K562 (cell line): ENCODE measurements at regions not wholly inside any gene's neighbourhood (a gene's known extent, or its start where the extent isn't known, plus 50 kb on each side); places are given as distances from the start of the nearest gene placed in this dataset.

Experiments
- CHD4 ChIP-seq: fragments of 200-600 bp; sonication (generic); IDR thresholded peaks from 3 replicates; pipeline ENCODE4 v1.6.1; 2012; ENCODE audit warnings: low read depth, mild to moderate bottlenecking, mixed read lengths, low read length, inconsistent platforms; ENCODE audit not compliant: insufficient read depth, insufficient replicate concordance, poor library complexity, severe bottlenecking
- CSDE1 ChIP-seq, 2 experiments: fragments of 450-650 bp; IDR thresholded peaks; 2 replicates each; pipeline ENCODE4 v1.6.1; 2016; ENCODE audit warnings: mild to moderate bottlenecking in 1 of 2
- FOSL1 ChIP-seq: fragments of 200-800 bp; sonication (Bioruptor generic); conservative IDR thresholded peaks from 2 replicates; pipeline ENCODE4 v1.6.1; 2016; ENCODE audit warnings: missing genetic modification characterization, missing compliant biosample characterization
- KDM5B ChIP-seq: fragments of 200-600 bp; sonication (generic); IDR thresholded peaks from 2 replicates; pipeline ENCODE4 v1.6.1; 2012; ENCODE audit warnings: low read depth, mild to moderate bottlenecking, moderate library complexity, low read length, control low read depth, inconsistent platforms; ENCODE audit not compliant: insufficient replicate concordance
- NR1H2 ChIP-seq: sonication (generic); formaldehyde crosslinking; IDR thresholded peaks from 2 replicates; pipeline ENCODE4 v1.4.0; 2020; ENCODE audit warnings: mild to moderate bottlenecking, missing genetic modification reagents
- RAD51 ChIP-seq: fragments of 450-650 bp; IDR thresholded peaks from 2 replicates; pipeline ENCODE4 v1.7.1; 2016; ENCODE audit warnings: low read depth, mild to moderate bottlenecking, borderline replicate concordance
- RBM34 ChIP-seq: fragments of 200-400 bp; formaldehyde crosslinking; IDR thresholded peaks from 2 replicates; pipeline ENCODE4 v1.6.1; 2018; ENCODE audit warnings: low read length, borderline replicate concordance; ENCODE audit not compliant: insufficient read depth
- YY1 ChIP-seq, 3 experiments: IDR thresholded peaks; 2 replicates each; pipeline ENCODE4 v1.6.1; 2011; ENCODE audit warnings: low read length in 2 of 3, mild to moderate bottlenecking in 2 of 3, moderate library complexity in 2 of 3, borderline replicate concordance in 1 of 3, control low read depth in 1 of 3, low read depth in 1 of 3; ENCODE audit not compliant: insufficient read depth in 3 of 3, insufficient replicate concordance in 2 of 3, control insufficient read depth in 1 of 3, insufficient read length in 1 of 3; ENCODE audit errors: extremely low read depth in 1 of 3
- ZNF561 ChIP-seq: fragments of 450-650 bp; formaldehyde crosslinking; conservative IDR thresholded peaks from 2 replicates; pipeline ENCODE4 v1.4.0; 2020; ENCODE audit warnings: mild to moderate bottlenecking, moderate library complexity
- TF ChIP-seq, protein P1 (sequence below): fragments of 250-450 bp; sonication (Bioruptor Pico); IDR thresholded peaks from 2 replicates; pipeline ENCODE4 v1.9.0; 2021; ENCODE audit warnings: mild to moderate bottlenecking, inconsistent platforms
- TF ChIP-seq, protein P2 (sequence below): IDR thresholded peaks from 3 replicates; pipeline ENCODE4 v1.6.1; 2011; ENCODE audit warnings: borderline replicate concordance, mild to moderate bottlenecking, moderate library complexity; ENCODE audit not compliant: insufficient read length; ENCODE audit errors: extremely low read depth
- TF ChIP-seq, protein P3 (sequence below): sonication (generic); formaldehyde crosslinking; IDR thresholded peaks from 2 replicates; pipeline ENCODE4 v1.9.0; 2022; ENCODE audit warnings: mild to moderate bottlenecking, missing genetic modification reagents
- TF ChIP-seq, protein P4 (sequence below), 2 experiments: fragments of 450-650 bp; IDR thresholded peaks; 2 replicates each; pipeline ENCODE4 v1.6.1; 2018; ENCODE audit warnings: mild to moderate bottlenecking in 2 of 2, low read depth in 1 of 2; ENCODE audit not compliant: partially characterized antibody in 2 of 2

DNA sequence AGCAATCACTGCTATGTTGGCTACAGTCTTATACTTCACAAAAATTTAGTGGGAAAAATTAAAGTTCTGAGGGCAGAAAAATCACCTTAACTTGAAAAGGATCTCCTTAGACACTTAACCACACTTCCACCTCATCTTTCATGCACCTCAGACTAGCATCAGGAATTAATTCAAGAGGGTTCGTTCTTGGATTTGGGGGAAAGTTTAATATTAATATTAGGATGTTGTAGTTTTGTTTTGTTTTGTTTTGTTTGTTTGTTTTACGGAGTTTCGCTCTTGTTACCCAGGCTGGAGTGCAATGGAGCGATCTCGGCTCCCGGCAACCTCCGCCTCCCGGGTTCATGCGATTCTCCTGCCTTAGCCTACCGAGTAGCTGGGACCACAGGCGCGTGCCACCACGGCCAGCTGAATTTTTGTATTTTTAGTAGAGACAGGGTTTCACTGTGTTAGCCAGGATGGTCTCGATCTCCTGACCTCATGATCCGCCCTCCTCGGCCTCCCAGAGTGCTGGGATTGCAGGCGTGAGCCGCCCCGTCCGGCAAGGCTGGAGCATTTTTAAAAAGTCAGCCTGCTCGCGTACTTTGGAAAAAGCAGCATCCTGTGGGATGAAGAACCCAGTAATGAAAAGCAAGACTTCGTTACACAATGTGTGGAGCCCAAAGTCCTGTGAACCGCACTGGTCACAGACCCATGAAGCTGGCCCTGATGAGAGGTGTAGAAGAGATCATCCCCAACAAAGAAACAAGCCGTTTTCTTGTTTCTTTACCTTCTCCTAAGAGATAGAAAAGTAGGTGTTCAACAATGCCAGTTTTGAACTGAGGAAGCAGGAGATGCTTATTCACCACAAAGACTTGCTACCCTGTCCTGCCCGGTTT lies 194.9 kb downstream of the GPX5 start (continued):
- TF ChIP-seq CHD4: no peak
- TF ChIP-seq RAD51: no peak
- TF ChIP-seq ZNF561 (CRISPR knock-in tag): no peak
- TF ChIP-seq, protein P1, sequence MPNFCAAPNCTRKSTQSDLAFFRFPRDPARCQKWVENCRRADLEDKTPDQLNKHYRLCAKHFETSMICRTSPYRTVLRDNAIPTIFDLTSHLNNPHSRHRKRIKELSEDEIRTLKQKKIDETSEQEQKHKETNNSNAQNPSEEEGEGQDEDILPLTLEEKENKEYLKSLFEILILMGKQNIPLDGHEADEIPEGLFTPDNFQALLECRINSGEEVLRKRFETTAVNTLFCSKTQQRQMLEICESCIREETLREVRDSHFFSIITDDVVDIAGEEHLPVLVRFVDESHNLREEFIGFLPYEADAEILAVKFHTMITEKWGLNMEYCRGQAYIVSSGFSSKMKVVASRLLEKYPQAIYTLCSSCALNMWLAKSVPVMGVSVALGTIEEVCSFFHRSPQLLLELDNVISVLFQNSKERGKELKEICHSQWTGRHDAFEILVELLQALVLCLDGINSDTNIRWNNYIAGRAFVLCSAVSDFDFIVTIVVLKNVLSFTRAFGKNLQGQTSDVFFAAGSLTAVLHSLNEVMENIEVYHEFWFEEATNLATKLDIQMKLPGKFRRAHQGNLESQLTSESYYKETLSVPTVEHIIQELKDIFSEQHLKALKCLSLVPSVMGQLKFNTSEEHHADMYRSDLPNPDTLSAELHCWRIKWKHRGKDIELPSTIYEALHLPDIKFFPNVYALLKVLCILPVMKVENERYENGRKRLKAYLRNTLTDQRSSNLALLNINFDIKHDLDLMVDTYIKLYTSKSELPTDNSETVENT: peak; percentile 80
- no peak for TF ChIP-seq KDM5B
- TF ChIP-seq, protein P2, sequence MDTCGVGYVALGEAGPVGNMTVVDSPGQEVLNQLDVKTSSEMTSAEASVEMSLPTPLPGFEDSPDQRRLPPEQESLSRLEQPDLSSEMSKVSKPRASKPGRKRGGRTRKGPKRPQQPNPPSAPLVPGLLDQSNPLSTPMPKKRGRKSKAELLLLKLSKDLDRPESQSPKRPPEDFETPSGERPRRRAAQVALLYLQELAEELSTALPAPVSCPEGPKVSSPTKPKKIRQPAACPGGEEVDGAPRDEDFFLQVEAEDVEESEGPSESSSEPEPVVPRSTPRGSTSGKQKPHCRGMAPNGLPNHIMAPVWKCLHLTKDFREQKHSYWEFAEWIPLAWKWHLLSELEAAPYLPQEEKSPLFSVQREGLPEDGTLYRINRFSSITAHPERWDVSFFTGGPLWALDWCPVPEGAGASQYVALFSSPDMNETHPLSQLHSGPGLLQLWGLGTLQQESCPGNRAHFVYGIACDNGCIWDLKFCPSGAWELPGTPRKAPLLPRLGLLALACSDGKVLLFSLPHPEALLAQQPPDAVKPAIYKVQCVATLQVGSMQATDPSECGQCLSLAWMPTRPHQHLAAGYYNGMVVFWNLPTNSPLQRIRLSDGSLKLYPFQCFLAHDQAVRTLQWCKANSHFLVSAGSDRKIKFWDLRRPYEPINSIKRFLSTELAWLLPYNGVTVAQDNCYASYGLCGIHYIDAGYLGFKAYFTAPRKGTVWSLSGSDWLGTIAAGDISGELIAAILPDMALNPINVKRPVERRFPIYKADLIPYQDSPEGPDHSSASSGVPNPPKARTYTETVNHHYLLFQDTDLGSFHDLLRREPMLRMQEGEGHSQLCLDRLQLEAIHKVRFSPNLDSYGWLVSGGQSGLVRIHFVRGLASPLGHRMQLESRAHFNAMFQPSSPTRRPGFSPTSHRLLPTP: no peak
- TF ChIP-seq YY1 (IDR thresholded peaks at IDR 0.05; ENCODE audit: borderline replicate concordance in 1 of 3, control insufficient read depth in 1 of 3, extremely low read depth in 1 of 3, insufficient read depth in 3 of 3, insufficient read length in 1 of 3, insufficient replicate concordance in 2 of 3, low read depth in 1 of 3, low read length in 2 of 3): peak in 1 of 3 experiments; percentile 41
- TF ChIP-seq FOSL1 (tag): no peak
- TF ChIP-seq NR1H2: no peak
- TF ChIP-seq, protein P3, sequence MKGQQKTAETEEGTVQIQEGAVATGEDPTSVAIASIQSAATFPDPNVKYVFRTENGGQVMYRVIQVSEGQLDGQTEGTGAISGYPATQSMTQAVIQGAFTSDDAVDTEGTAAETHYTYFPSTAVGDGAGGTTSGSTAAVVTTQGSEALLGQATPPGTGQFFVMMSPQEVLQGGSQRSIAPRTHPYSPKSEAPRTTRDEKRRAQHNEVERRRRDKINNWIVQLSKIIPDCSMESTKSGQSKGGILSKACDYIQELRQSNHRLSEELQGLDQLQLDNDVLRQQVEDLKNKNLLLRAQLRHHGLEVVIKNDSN (CRISPR knock-in tag): no peak
- no peak for TF ChIP-seq RBM34
- TF ChIP-seq, protein P4, sequence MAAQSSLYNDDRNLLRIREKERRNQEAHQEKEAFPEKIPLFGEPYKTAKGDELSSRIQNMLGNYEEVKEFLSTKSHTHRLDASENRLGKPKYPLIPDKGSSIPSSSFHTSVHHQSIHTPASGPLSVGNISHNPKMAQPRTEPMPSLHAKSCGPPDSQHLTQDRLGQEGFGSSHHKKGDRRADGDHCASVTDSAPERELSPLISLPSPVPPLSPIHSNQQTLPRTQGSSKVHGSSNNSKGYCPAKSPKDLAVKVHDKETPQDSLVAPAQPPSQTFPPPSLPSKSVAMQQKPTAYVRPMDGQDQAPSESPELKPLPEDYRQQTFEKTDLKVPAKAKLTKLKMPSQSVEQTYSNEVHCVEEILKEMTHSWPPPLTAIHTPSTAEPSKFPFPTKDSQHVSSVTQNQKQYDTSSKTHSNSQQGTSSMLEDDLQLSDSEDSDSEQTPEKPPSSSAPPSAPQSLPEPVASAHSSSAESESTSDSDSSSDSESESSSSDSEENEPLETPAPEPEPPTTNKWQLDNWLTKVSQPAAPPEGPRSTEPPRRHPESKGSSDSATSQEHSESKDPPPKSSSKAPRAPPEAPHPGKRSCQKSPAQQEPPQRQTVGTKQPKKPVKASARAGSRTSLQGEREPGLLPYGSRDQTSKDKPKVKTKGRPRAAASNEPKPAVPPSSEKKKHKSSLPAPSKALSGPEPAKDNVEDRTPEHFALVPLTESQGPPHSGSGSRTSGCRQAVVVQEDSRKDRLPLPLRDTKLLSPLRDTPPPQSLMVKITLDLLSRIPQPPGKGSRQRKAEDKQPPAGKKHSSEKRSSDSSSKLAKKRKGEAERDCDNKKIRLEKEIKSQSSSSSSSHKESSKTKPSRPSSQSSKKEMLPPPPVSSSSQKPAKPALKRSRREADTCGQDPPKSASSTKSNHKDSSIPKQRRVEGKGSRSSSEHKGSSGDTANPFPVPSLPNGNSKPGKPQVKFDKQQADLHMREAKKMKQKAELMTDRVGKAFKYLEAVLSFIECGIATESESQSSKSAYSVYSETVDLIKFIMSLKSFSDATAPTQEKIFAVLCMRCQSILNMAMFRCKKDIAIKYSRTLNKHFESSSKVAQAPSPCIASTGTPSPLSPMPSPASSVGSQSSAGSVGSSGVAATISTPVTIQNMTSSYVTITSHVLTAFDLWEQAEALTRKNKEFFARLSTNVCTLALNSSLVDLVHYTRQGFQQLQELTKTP (IDR thresholded peaks at IDR 0.05; ENCODE audit: low read depth in 1 of 2, partially characterized antibody in 2 of 2): peak; percentile 41 to 58
- TF ChIP-seq CSDE1 (IDR thresholded peaks at IDR 0.05): peak in 1 of 2 experiments; percentile 69; a peak in 2 of 4 replicates
